Astrocyte (in vitro differentiated cells and primary cell): ENCODE measurements at regions not wholly inside any gene's neighbourhood (a gene's known extent, or its start where the extent isn't known, plus 50 kb on each side); places are given as distances from the start of the nearest gene placed in this dataset.

ENCODE experiments used
- EZH2 ChIP-seq: IDR thresholded peaks from 2 replicates; pipeline ENCODE4 v1.6.1; 2012; ENCODE audit warnings: mild to moderate bottlenecking, low read length, inconsistent platforms; ENCODE audit not compliant: insufficient read depth
- TF ChIP-seq, protein P1 (sequence below): IDR thresholded peaks from 2 replicates; pipeline ENCODE4 v1.5.1; 2011; ENCODE audit warnings: low read depth, mild to moderate bottlenecking, inconsistent platforms, low read length, moderate library complexity; ENCODE audit not compliant: insufficient read depth

GRCh38 chrY:7390056-7390455 is 478.5 kb upstream of the AMELY start:
- TF ChIP-seq, protein P1, sequence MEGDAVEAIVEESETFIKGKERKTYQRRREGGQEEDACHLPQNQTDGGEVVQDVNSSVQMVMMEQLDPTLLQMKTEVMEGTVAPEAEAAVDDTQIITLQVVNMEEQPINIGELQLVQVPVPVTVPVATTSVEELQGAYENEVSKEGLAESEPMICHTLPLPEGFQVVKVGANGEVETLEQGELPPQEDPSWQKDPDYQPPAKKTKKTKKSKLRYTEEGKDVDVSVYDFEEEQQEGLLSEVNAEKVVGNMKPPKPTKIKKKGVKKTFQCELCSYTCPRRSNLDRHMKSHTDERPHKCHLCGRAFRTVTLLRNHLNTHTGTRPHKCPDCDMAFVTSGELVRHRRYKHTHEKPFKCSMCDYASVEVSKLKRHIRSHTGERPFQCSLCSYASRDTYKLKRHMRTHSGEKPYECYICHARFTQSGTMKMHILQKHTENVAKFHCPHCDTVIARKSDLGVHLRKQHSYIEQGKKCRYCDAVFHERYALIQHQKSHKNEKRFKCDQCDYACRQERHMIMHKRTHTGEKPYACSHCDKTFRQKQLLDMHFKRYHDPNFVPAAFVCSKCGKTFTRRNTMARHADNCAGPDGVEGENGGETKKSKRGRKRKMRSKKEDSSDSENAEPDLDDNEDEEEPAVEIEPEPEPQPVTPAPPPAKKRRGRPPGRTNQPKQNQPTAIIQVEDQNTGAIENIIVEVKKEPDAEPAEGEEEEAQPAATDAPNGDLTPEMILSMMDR = no peak
- TF ChIP-seq EZH2 = no peak
